Central memory CD8-positive, alpha-beta T cell (primary cell): ENCODE measurements at regions not wholly inside any gene's neighbourhood (a gene's known extent, or its start where the extent isn't known, plus 50 kb on each side); places are given as distances from the start of the nearest gene placed in this dataset.

Experiments
- ATAC-seq: fragments of 150-1000 bp; cut with Tn5 transposase; replicated peaks from 2 replicates; pipeline ENCODE4 v1.10.0; 2022; ENCODE audit warnings: mild to moderate bottlenecking, moderate FRiP score, moderate number of reproducible peaks; ENCODE audit not compliant: poor library complexity, severe bottlenecking; ENCODE audit errors: extremely low read depth
- DNase-seq, 2 donors: peaks; one replicate each; pipeline ENCODE4 v3.0.0; 2021; ENCODE audit warnings: low spot score in 2 of 2
- H3K27ac Mint-ChIP-seq: one replicate; pipeline ENCODE4 v1.8.0; 2022; ENCODE audit warnings: low read depth, mild to moderate bottlenecking, moderate library complexity, mixed read lengths
- H3K27me3 Mint-ChIP-seq: one replicate; pipeline ENCODE4 v1.8.0; 2022; ENCODE audit warnings: mixed read lengths
- H3K36me3 Mint-ChIP-seq: one replicate; pipeline ENCODE4 v1.8.0; 2022; ENCODE audit warnings: mild to moderate bottlenecking, moderate library complexity, mixed read lengths; ENCODE audit not compliant: insufficient read depth
- H3K4me1 Mint-ChIP-seq: one replicate; pipeline ENCODE4 v1.8.0; 2022; ENCODE audit warnings: mixed read lengths
- H3K4me3 Mint-ChIP-seq: one replicate; pipeline ENCODE4 v1.8.0; 2022; ENCODE audit warnings: mild to moderate bottlenecking, moderate library complexity, mixed read lengths
- H3K9me3 Mint-ChIP-seq: one replicate; pipeline ENCODE4 v1.8.0; 2022; ENCODE audit warnings: mixed read lengths

DNA sequence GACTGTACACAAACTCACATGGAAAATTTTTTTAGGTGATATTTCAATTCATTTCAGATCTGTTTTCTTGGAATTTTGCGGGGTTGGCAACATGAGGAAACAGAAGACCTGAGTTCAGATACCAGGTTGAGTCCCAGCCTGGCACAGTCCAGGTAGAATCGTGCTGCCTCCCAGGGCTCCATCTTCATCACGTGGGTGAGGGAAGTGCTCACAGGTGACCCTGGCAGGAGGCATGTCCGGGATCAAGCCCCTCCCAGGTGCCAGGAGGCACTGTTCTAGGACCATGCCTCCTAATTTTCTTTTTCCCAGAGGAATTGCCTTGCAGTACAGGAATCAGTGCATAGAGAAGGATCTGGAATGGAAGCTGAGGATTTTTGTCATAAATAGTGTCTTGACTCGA lies 318.3 kb upstream of the IRX4 start:
- Mint-ChIP-seq H3K9me3 (no peaks in the 10 kb centered on the region), H3K4me3 (no peak overlapping the region), H3K27ac (no peak overlapping the region), H3K36me3 (no peaks in the 10 kb centered on the region), H3K27me3 (peaks cover 23% of the 10 kb centered on the region), H3K4me1 (no peaks in the 10 kb centered on the region)
- no peak for ATAC-seq
- no peak for DNase-seq

- Mint-ChIP-seq H3K27me3 (peaks cover 22% of the 10 kb centered on the region), H3K27ac (no peak overlapping the region), H3K4me1 (no peaks in the 10 kb centered on the region), H3K4me3 (no peak overlapping the region), H3K9me3 (no peaks in the 10 kb centered on the region), H3K36me3 (no peaks in the 10 kb centered on the region)
- ATAC-seq, result no peak
- DNase-seq, result no peak
Measured at GRCh38 chr5:2200261-2200950, 317.7 kb upstream of the IRX4 start.

GRCh38 chr5:2199697-2200096 lies 317.0 kb upstream of the IRX4 start:
- Mint-ChIP-seq H3K36me3 (no peaks in the 10 kb centered on the region), H3K27ac (no peak overlapping the region), H3K9me3 (no peaks in the 10 kb centered on the region), H3K4me3 (no peak overlapping the region), H3K4me1 (no peaks in the 10 kb centered on the region), H3K27me3 (peaks cover 22% of the 10 kb centered on the region)
- ATAC-seq (no peak), DNase-seq (no peak)

DNA sequence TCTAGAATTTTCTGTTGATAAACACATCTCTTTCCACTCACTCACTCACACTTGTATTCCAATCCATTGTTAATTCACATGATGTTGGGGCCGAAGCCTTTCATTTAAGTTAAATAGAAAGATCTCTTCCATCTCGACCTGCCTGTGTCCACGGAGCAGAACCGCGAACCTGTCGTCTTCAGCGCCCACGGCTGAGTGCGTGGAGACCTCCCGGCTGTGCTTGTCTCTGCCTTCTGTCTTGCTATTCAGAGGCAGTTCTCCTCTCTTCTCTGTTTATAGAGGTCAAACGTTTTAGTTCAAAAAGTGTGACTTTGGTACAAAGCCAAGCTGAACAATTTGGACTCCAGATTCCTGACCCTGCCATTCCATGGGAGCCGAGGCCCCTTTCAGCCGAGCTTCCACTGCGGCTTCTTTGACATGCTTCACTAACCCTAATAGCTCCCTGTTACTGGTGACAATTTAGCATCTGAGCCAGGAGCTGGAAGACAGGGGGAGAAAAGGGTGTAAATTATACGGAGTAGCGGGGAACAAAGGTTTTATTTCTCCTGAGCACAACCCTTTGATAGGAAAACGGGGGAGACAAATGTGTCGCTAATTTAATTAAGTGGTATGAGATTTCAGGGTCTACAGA lies 314.4 kb upstream of the IRX4 start:
- no peak overlapping the region for H3K27ac Mint-ChIP-seq
- H3K27me3 Mint-ChIP-seq, result peaks cover 22% of the 10 kb centered on the region
- DNase-seq, result no peak
- H3K4me1 Mint-ChIP-seq, result no peaks in the 10 kb centered on the region
- H3K4me3 Mint-ChIP-seq, result no peak overlapping the region
- no peaks in the 10 kb centered on the region for H3K36me3 Mint-ChIP-seq
- no peak for ATAC-seq
- no peaks in the 10 kb centered on the region for H3K9me3 Mint-ChIP-seq

DNA sequence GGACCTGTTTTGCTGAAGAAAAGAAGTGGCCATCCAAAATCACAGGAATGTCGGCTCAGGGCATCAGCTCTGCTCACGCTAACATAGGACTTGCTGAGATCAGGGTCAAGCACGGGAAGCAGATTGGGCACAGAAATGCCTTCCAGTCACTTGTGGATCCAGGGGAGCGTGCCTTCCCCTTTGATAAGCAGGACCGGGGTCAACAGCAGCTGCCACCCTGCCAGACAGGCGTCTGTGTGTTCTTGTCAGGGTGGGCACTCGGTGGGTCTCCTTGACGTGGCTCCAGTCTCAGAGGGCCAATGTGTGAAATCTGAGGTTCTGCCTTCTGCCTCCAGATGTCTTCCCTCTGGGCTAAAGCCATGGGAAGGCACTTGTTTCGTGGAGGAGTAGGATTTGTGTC lies 313.7 kb upstream of the IRX4 start:
- H3K4me3 Mint-ChIP-seq, result no peak overlapping the region
- H3K27ac Mint-ChIP-seq, result no peak overlapping the region
- peaks cover 22% of the 10 kb centered on the region for H3K27me3 Mint-ChIP-seq
- DNase-seq, result no peak
- H3K36me3 Mint-ChIP-seq, result no peaks in the 10 kb centered on the region
- no peaks in the 10 kb centered on the region for H3K9me3 Mint-ChIP-seq
- no peaks in the 10 kb centered on the region for H3K4me1 Mint-ChIP-seq
- ATAC-seq, result no peak

DNA sequence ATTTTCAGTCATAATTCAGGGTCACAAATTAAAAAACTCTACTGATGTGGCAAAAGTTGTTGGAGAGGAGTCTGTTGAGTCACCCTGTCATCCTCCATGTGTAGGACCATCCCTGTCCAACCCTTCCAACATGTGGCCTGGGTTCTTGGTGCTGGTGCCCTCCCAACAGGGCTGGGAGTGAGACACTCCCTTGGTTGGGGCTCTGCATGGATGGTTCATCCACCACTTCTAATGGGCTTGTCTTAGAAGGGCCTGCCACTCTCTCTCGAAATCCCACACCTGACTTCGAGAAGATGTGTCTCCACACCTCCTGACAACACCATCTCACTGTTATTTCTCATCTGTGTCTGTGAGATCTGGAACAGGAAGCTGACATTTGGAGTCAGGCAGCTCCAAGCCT lies 312.2 kb upstream of the IRX4 start:
- H3K27me3 Mint-ChIP-seq, result peaks cover 18% of the 10 kb centered on the region
- DNase-seq, result no peak
- no peaks in the 10 kb centered on the region for H3K36me3 Mint-ChIP-seq
- H3K4me3 Mint-ChIP-seq, result no peak overlapping the region
- no peaks in the 10 kb centered on the region for H3K9me3 Mint-ChIP-seq
- no peak overlapping the region for H3K27ac Mint-ChIP-seq
- H3K4me1 Mint-ChIP-seq, result no peaks in the 10 kb centered on the region
- no peak for ATAC-seq

- no peaks in the 10 kb centered on the region for H3K9me3 Mint-ChIP-seq
- no peaks in the 10 kb centered on the region for H3K4me1 Mint-ChIP-seq
- peaks cover 12% of the 10 kb centered on the region for H3K27me3 Mint-ChIP-seq
- H3K4me3 Mint-ChIP-seq, result no peak overlapping the region
- DNase-seq (no peak), ATAC-seq (no peak)
- H3K27ac Mint-ChIP-seq, result no peak overlapping the region
- no peaks in the 10 kb centered on the region for H3K36me3 Mint-ChIP-seq
Measured at GRCh38 chr5:2194236-2194555, 311.5 kb upstream of the IRX4 start.

GRCh38 chr5:2193542-2194235 lies 311.0 kb upstream of the IRX4 start:
- Mint-ChIP-seq H3K4me1 (no peaks in the 10 kb centered on the region), H3K9me3 (no peaks in the 10 kb centered on the region), H3K36me3 (no peaks in the 10 kb centered on the region), H3K4me3 (no peak overlapping the region), H3K27me3 (peaks cover 12% of the 10 kb centered on the region), H3K27ac (no peak overlapping the region)
- no peak for ATAC-seq
- no peak for DNase-seq

DNA sequence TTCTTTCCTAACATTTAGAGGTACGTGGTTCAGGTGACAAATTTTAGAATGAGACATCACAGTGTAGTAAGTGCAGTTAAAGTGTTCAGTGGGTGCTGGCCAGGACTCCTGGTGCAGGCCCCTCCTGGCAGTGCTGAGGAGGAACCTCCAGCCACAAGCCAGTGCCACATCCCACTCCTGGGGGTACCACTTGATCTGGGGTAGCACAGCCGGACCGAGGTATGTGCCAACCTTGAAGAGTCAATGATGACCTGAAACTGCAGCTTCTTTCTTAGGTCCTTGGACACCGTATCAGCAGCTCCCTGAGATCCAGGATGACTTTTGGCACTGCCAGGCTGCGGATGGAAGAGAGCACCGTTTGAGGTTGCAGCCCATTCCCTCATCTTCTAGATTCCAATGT lies 310.4 kb upstream of the IRX4 start:
- no peaks in the 10 kb centered on the region for H3K36me3 Mint-ChIP-seq
- no peaks in the 10 kb centered on the region for H3K9me3 Mint-ChIP-seq
- DNase-seq (no peak), ATAC-seq (no peak)
- H3K4me1 Mint-ChIP-seq, result no peaks in the 10 kb centered on the region
- H3K27me3 Mint-ChIP-seq, result peaks cover 12% of the 10 kb centered on the region
- no peak overlapping the region for H3K27ac Mint-ChIP-seq
- no peak overlapping the region for H3K4me3 Mint-ChIP-seq

GRCh38 chr5:2192496-2192895 lies 309.8 kb upstream of the IRX4 start:
- no peak for DNase-seq
- H3K36me3 Mint-ChIP-seq, result no peaks in the 10 kb centered on the region
- H3K4me1 Mint-ChIP-seq, result no peaks in the 10 kb centered on the region
- no peak overlapping the region for H3K27ac Mint-ChIP-seq
- H3K27me3 Mint-ChIP-seq, result peaks cover 9% of the 10 kb centered on the region
- H3K4me3 Mint-ChIP-seq, result no peak overlapping the region
- no peak for ATAC-seq
- no peaks in the 10 kb centered on the region for H3K9me3 Mint-ChIP-seq

GRCh38 chr5:2191972-2192371 lies 309.2 kb upstream of the IRX4 start:
- Mint-ChIP-seq H3K4me3 (no peak overlapping the region), H3K4me1 (no peaks in the 10 kb centered on the region), H3K36me3 (no peaks in the 10 kb centered on the region), H3K9me3 (no peaks in the 10 kb centered on the region), H3K27me3 (peaks cover 3% of the 10 kb centered on the region), H3K27ac (no peak overlapping the region)
- DNase-seq, result no peak
- ATAC-seq, result no peak

DNA sequence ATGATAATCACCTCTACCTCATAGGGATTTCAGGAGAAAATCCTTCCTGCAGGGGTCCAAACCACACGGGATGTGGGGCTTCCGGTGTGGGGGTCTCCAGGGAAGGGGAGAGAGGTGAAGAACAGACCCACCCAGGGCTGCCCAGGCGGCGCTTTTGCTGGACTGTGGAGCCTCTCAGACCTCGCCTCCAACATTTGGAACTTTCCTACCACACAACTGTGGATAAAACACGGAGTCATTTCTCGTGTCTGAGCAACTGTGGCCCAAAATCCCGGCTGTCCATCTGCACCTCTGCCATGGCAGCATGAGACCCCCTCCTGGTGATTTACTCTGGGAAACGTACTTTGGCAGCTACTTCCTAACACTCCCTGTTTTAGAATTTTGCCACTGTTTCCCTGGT lies 307.8 kb upstream of the IRX4 start:
- Mint-ChIP-seq H3K27me3 (no peaks in the 10 kb centered on the region), H3K27ac (no peak overlapping the region), H3K4me1 (no peaks in the 10 kb centered on the region), H3K9me3 (no peaks in the 10 kb centered on the region), H3K4me3 (no peak overlapping the region), H3K36me3 (no peaks in the 10 kb centered on the region)
- DNase-seq, result no peak
- ATAC-seq, result no peak

- ATAC-seq (no peak), DNase-seq (no peak)
- Mint-ChIP-seq H3K27ac (no peak overlapping the region), H3K9me3 (no peaks in the 10 kb centered on the region), H3K4me3 (no peak overlapping the region), H3K27me3 (peaks cover 8% of the 10 kb centered on the region), H3K4me1 (no peaks in the 10 kb centered on the region), H3K36me3 (no peaks in the 10 kb centered on the region)
Measured at GRCh38 chr5:2188661-2189060, 305.9 kb upstream of the IRX4 start.
